Suprapubic skin (tissue), 4 donors: ENCODE measurements at regions not wholly inside any gene's neighbourhood (a gene's known extent, or its start where the extent isn't known, plus 50 kb on each side); places are given as distances from the start of the nearest gene placed in this dataset.
"Not testable (repeated sequence)": the region's sequence is repeated elsewhere in the genome, so short reads cannot be mapped to it uniquely, and the experiment has no call there.

ENCODE experiments used
- DNase-seq, 2 donors: peaks; one replicate each; pipeline ENCODE4 v3.0.0-alpha.2; 2019; ENCODE audit warnings: low spot score in 2 of 2
- H3K27ac ChIP-seq: fragments of 200-600 bp; sonication (generic); one replicate; pipeline ENCODE4 v1.5.1; 2019
- H3K27me3 ChIP-seq: fragments of 200-600 bp; sonication (generic); one replicate; pipeline ENCODE4 v1.5.1; 2019
- H3K36me3 ChIP-seq: fragments of 200-600 bp; sonication (generic); one replicate; pipeline ENCODE4 v1.5.1; 2019
- H3K4me1 ChIP-seq: fragments of 200-600 bp; sonication (generic); one replicate; pipeline ENCODE4 v1.5.1; 2019
- H3K4me3 ChIP-seq: fragments of 200-600 bp; sonication (generic); one replicate; pipeline ENCODE4 v1.5.1; 2019; ENCODE audit warnings: mild to moderate bottlenecking
- H3K9me3 ChIP-seq: fragments of 200-600 bp; sonication (generic); one replicate; pipeline ENCODE4 v1.5.1; 2019
- CTCF ChIP-seq, 2 donors: fragments of 200-600 bp in 1 of 2; fragments of 450-650 bp in 1 of 2; sonication (generic) in 1 of 2; IDR thresholded peaks; one replicate each; pipeline ENCODE4 v1.5.1; 2016 to 2019; ENCODE audit warnings: antibody characterized with exemption in 2 of 2, mild to moderate bottlenecking in 1 of 2, moderate library complexity in 1 of 2
- EP300 ChIP-seq: sonication (generic); formaldehyde crosslinking; IDR thresholded peaks from one replicate; pipeline ENCODE4 v1.6.1; 2017; ENCODE audit warnings: antibody characterized with exemption
- POLR2A ChIP-seq, 2 donors: fragments of 450-650 bp; IDR thresholded peaks; one replicate each; pipeline ENCODE4 v1.6.1; 2017; ENCODE audit warnings: antibody characterized with exemption in 2 of 2, mild to moderate bottlenecking in 2 of 2, moderate library complexity in 2 of 2
- POLR2AphosphoS5 ChIP-seq, 3 donors: sonication (generic); formaldehyde crosslinking; IDR thresholded peaks; one replicate each; pipeline ENCODE4 v1.6.1; 2017; ENCODE audit warnings: antibody characterized with exemption in 3 of 3
- WGBS: methylation state at CpG from one replicate; pipeline ENCODE4 v1.1.5; 2018; 5-methylcytosine and 5-hydroxymethylcytosine counted together

GRCh38 chr5:120141076-120141475, 323.0 kb upstream of the PRR16 start:
- WGBS: 22% methylated on average over 2 of the region's 2 CpGs
- no peak for DNase-seq
- no peaks in the 10 kb centered on the region for H3K9me3 ChIP-seq
- H3K27ac ChIP-seq: no peak overlapping the region
- H3K4me1 ChIP-seq: peaks cover 7% of the 10 kb centered on the region
- TF ChIP-seq POLR2A (IDR thresholded peaks at IDR 0.05): no peak
- TF ChIP-seq EP300: no peak
- no peak for TF ChIP-seq CTCF (IDR thresholded peaks at IDR 0.05)
- no peak for TF ChIP-seq POLR2AphosphoS5 (IDR thresholded peaks at IDR 0.05)
- H3K4me3 ChIP-seq: no peak overlapping the region
- no peaks in the 10 kb centered on the region for H3K27me3 ChIP-seq
- H3K36me3 ChIP-seq: no peaks in the 10 kb centered on the region

- no peak overlapping the region for H3K4me3 ChIP-seq
- no peak for TF ChIP-seq POLR2AphosphoS5 (IDR thresholded peaks at IDR 0.05)
- TF ChIP-seq EP300: no peak
- TF ChIP-seq CTCF (IDR thresholded peaks at IDR 0.05): no peak
- TF ChIP-seq POLR2A (IDR thresholded peaks at IDR 0.05): no peak
- no peak for DNase-seq
- WGBS: 60% methylated on average over 1 of the region's 1 CpG
- no peaks in the 10 kb centered on the region for H3K9me3 ChIP-seq
- no peaks in the 10 kb centered on the region for H3K36me3 ChIP-seq
- H3K4me1 ChIP-seq: no peaks in the 10 kb centered on the region
- H3K27ac ChIP-seq: no peak overlapping the region
- H3K27me3 ChIP-seq: no peaks in the 10 kb centered on the region
These were observed 317.3 kb upstream of the PRR16 start for GRCh38 chr5:120146787-120147186.

DNA sequence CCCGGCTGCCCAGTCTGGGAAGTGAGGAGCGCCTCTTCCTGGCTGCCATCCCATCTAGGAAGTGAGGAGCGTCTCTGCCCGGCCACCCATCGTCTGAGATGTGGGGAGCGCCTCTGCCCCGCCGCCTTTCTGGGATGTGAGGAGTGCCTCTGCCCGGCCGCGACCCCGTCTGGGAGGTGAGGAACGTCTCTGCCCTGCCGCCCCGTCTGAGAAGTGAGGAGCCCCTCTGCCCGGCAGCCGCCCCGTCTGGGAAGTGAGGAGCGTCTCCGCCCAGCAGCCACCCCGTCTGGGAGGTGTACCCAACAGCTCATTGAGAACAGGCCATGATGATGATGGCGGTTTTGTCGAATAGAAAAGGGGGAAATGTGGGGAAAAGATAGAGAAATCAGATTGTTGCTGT, 316.2 kb upstream of the PRR16 start:
- WGBS: 98% methylated on average over 8 of the region's 23 CpGs
- H3K27ac ChIP-seq, H3K27me3 ChIP-seq, H3K9me3 ChIP-seq, DNase-seq, H3K4me3 ChIP-seq, H3K4me1 ChIP-seq, H3K36me3 ChIP-seq: not testable (repeated sequence)

DNA sequence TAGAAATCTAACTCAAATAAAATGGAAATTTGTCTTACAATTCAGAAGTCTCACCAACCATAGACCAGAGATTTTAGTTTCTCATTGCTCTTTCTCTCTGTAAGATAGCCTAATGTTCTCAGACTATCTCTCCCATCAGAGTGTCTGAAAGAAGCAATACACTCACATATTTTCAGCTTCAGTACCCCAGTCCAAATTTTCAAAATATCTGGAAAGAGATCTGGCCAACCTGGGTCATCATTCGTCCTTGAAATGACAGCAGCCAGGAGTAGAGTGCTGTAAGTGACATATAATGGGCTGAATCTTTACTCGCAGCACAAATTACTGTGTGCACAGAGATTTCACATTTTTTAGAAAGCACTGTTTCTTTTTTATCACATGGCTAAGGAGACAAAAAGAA, 313.3 kb upstream of the PRR16 start:
- 75% methylated on average over 2 of the region's 2 CpGs for WGBS
- Histone ChIP-seq H3K36me3 (no peaks in the 10 kb centered on the region), H3K4me3 (no peak overlapping the region), H3K27me3 (no peaks in the 10 kb centered on the region), H3K27ac (no peak overlapping the region), H3K4me1 (no peaks in the 10 kb centered on the region), H3K9me3 (no peaks in the 10 kb centered on the region)
- no peak for TF ChIP-seq POLR2A (IDR thresholded peaks at IDR 0.05)
- TF ChIP-seq EP300: no peak
- no peak for TF ChIP-seq CTCF (IDR thresholded peaks at IDR 0.05)
- TF ChIP-seq POLR2AphosphoS5 (IDR thresholded peaks at IDR 0.05): no peak
- no peak for DNase-seq

GRCh38 chr5:120151181-120151580, 312.9 kb upstream of the PRR16 start:
- DNase-seq: no peak
- TF ChIP-seq CTCF (IDR thresholded peaks at IDR 0.05): no peak
- TF ChIP-seq POLR2AphosphoS5 (IDR thresholded peaks at IDR 0.05): no peak
- no peak for TF ChIP-seq POLR2A (IDR thresholded peaks at IDR 0.05)
- TF ChIP-seq EP300: no peak
- H3K4me3 ChIP-seq: no peak overlapping the region
- H3K27me3 ChIP-seq: no peaks in the 10 kb centered on the region
- H3K4me1 ChIP-seq: no peaks in the 10 kb centered on the region
- no peaks in the 10 kb centered on the region for H3K36me3 ChIP-seq
- no peaks in the 10 kb centered on the region for H3K9me3 ChIP-seq
- no peak overlapping the region for H3K27ac ChIP-seq
- 85% methylated on average over 1 of the region's 1 CpG for WGBS

DNA sequence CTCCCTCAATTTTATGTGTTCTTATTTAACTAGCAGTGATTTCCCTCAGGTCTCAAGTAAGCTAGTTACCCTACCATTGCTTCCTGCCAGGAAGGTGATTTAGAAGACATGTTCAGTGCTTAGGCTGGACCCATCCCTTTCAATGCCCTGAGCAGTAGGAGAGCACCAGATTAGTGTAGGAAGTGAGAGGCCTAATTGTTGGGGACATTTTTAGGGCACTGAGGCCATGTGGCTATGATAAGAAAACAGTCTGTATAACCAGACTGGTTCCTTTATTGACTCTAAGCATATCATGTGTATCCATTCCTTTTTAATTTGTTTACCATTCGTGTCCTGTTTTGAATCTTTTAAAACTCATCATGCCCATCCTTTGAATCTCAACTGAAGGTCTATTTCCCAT, 312.3 kb upstream of the PRR16 start:
- no peak for DNase-seq
- H3K27me3 ChIP-seq: no peaks in the 10 kb centered on the region
- no peak overlapping the region for H3K27ac ChIP-seq
- TF ChIP-seq POLR2A (IDR thresholded peaks at IDR 0.05): no peak
- TF ChIP-seq POLR2AphosphoS5 (IDR thresholded peaks at IDR 0.05): no peak
- TF ChIP-seq CTCF (IDR thresholded peaks at IDR 0.05): no peak
- no peak for TF ChIP-seq EP300
- no peaks in the 10 kb centered on the region for H3K36me3 ChIP-seq
- H3K9me3 ChIP-seq: no peaks in the 10 kb centered on the region
- H3K4me3 ChIP-seq: no peak overlapping the region
- H3K4me1 ChIP-seq: no peaks in the 10 kb centered on the region
- 89% methylated on average over 1 of the region's 1 CpG for WGBS
